BE2C (cell line): ENCODE measurements at regions not wholly inside any gene's neighbourhood (a gene's known extent, or its start where the extent isn't known, plus 50 kb on each side); places are given as distances from the start of the nearest gene placed in this dataset.
"Not testable (repeated sequence)": the region's sequence is repeated elsewhere in the genome, so short reads cannot be mapped to it uniquely, and the experiment has no call there.

Experiments used
- DNase-seq: peaks from one replicate; pipeline ENCODE4 v3.0.0-alpha.2; 2020
- H3K27me3 ChIP-seq: fragments of 250-450 bp; sonication (Bioruptor Pico); 2 replicates; pipeline ENCODE4 v1.5.1; 2020; ENCODE audit warnings: mild to moderate bottlenecking
- H3K36me3 ChIP-seq: fragments of 250-450 bp; sonication (Bioruptor Pico); 2 replicates; pipeline ENCODE4 v1.5.1; 2020; ENCODE audit warnings: mild to moderate bottlenecking
- H3K4me1 ChIP-seq: fragments of 250-450 bp; sonication (Bioruptor Pico); 2 replicates; pipeline ENCODE4 v1.5.1; 2020
- H3K4me3 ChIP-seq: 2 replicates; pipeline ENCODE4 v1.5.1; 2011; ENCODE audit warnings: low read depth, low read length
- H3K9me3 ChIP-seq: fragments of 250-450 bp; sonication (Bioruptor Pico); 2 replicates; pipeline ENCODE4 v1.5.1; 2020
- CTCF ChIP-seq: IDR thresholded peaks from 2 replicates; pipeline ENCODE4 v1.5.1; 2012; ENCODE audit warnings: mild to moderate bottlenecking, low read depth, low read length

GRCh38 chr10:33596422-33596821, 262.0 kb upstream of the NRP1 start:
- H3K27me3 ChIP-seq: no peaks in the 10 kb centered on the region
- H3K36me3 ChIP-seq: no peaks in the 10 kb centered on the region
- no peak for TF ChIP-seq CTCF
- no peak overlapping the region for H3K4me3 ChIP-seq
- H3K4me1 ChIP-seq: peaks cover 6% of the 10 kb centered on the region
- H3K9me3 ChIP-seq: no peaks in the 10 kb centered on the region
- DNase-seq: no peak

GRCh38 chr10:33594475-33594874, 260.0 kb upstream of the NRP1 start:
- Histone ChIP-seq H3K27me3 (no peaks in the 10 kb centered on the region), H3K9me3 (no peaks in the 10 kb centered on the region), H3K4me1 (peaks cover 6% of the 10 kb centered on the region), H3K4me3 (no peak overlapping the region), H3K36me3 (no peaks in the 10 kb centered on the region)
- no peak for DNase-seq
- no peak for TF ChIP-seq CTCF

- Histone ChIP-seq H3K36me3 (no peaks in the 10 kb centered on the region), H3K9me3 (peaks cover 2% of the 10 kb centered on the region; the same call in 1 of the 2 replicates), H3K27me3 (no peaks in the 10 kb centered on the region), H3K4me1 (peaks cover 6% of the 10 kb centered on the region), H3K4me3 (no peak overlapping the region)
- no peak for TF ChIP-seq CTCF
- no peak for DNase-seq
Measured at GRCh38 chr10:33588974-33589600, 254.6 kb upstream of the NRP1 start.

GRCh38 chr10:33584596-33584995, 250.1 kb upstream of the NRP1 start:
- DNase-seq, H3K36me3 ChIP-seq, H3K9me3 ChIP-seq, H3K4me1 ChIP-seq, H3K4me3 ChIP-seq, H3K27me3 ChIP-seq: not testable (repeated sequence)

- H3K4me3 ChIP-seq: no peak overlapping the region
- TF ChIP-seq CTCF: no peak
- H3K4me1 ChIP-seq: no peaks in the 10 kb centered on the region
- no peak for DNase-seq
- peaks cover 1% of the 10 kb centered on the region; the same call in 1 of the 2 replicates for H3K9me3 ChIP-seq
- H3K36me3 ChIP-seq: no peaks in the 10 kb centered on the region
- H3K27me3 ChIP-seq: no peaks in the 10 kb centered on the region
Measured at GRCh38 chr10:33579996-33580395, 245.5 kb upstream of the NRP1 start.

- H3K4me3 ChIP-seq: no peak overlapping the region
- H3K27me3 ChIP-seq: no peaks in the 10 kb centered on the region
- H3K9me3 ChIP-seq: no peaks in the 10 kb centered on the region
- DNase-seq: no peak
- H3K4me1 ChIP-seq: peaks cover 2% of the 10 kb centered on the region; the same call in 1 of the 2 replicates
- TF ChIP-seq CTCF: no peak
- no peaks in the 10 kb centered on the region for H3K36me3 ChIP-seq
Measured at GRCh38 chr10:33573606-33574005, 239.1 kb upstream of the NRP1 start.

GRCh38 chr10:33571616-33572015, 237.1 kb upstream of the NRP1 start:
- Histone ChIP-seq H3K27me3 (no peaks in the 10 kb centered on the region), H3K4me3 (no peak overlapping the region), H3K4me1 (peaks cover 11% of the 10 kb centered on the region), H3K36me3 (no peaks in the 10 kb centered on the region), H3K9me3 (no peaks in the 10 kb centered on the region)
- DNase-seq: no peak
- no peak for TF ChIP-seq CTCF
